Spleen (tissue), 7 donors: ENCODE measurements at regions not wholly inside any gene's neighbourhood (a gene's known extent, or its start where the extent isn't known, plus 50 kb on each side); places are given as distances from the start of the nearest gene placed in this dataset.

Source experiments
- POLR2AphosphoS5 ChIP-seq, 3 donors: sonication (generic); formaldehyde crosslinking; IDR thresholded peaks; one replicate each; pipeline ENCODE4 v1.5.1; 2017; ENCODE audit warnings: antibody characterized with exemption in 3 of 3
- TF ChIP-seq, protein P1 (sequence below), 11 experiments: fragments of 200-600 bp in 7 of 11; fragments of 450-650 bp in 4 of 11; sonication (generic) in 4 of 11; IDR thresholded peaks in 8 of 11; conservative IDR thresholded peaks in 3 of 11; 1 replicate in 7 of 11; 2 replicates in 4 of 11; pipeline versions ENCODE4 v1.4.0 to v1.8.0; 2016 to 2021; ENCODE audit warnings: antibody characterized with exemption in 11 of 11, inconsistent platforms in 4 of 11, mild to moderate bottlenecking in 1 of 11
- donor health status: DM: no; HTN: no; CAD: no; lungs with moderate emphysema.
- donor health status: DM: no; HTN: no; CAD: no.
- donor health status: DM: no; HTN: no; CAD: no.

DNA sequence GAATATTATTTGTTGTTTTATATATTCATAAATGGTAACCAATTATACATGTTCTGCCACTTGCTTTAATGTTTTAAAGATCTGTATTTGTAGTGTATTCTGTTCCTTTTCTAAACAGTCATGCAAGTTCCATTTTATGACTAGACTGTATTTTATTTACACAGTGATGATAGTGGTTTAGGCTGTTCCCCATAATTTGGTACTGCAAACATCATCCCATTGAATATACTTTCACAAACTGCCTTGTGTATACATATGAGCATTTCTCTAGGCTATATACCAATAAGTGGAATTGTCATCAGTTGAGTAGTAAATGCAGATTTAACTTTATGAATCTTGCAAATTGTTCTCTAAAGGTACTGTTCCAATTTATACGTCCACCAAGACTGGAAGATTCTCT lies 738.0 kb downstream of the EPHA7 start:
- TF ChIP-seq, protein P1, sequence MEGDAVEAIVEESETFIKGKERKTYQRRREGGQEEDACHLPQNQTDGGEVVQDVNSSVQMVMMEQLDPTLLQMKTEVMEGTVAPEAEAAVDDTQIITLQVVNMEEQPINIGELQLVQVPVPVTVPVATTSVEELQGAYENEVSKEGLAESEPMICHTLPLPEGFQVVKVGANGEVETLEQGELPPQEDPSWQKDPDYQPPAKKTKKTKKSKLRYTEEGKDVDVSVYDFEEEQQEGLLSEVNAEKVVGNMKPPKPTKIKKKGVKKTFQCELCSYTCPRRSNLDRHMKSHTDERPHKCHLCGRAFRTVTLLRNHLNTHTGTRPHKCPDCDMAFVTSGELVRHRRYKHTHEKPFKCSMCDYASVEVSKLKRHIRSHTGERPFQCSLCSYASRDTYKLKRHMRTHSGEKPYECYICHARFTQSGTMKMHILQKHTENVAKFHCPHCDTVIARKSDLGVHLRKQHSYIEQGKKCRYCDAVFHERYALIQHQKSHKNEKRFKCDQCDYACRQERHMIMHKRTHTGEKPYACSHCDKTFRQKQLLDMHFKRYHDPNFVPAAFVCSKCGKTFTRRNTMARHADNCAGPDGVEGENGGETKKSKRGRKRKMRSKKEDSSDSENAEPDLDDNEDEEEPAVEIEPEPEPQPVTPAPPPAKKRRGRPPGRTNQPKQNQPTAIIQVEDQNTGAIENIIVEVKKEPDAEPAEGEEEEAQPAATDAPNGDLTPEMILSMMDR (IDR thresholded peaks at IDR 0.05 in 8 of 11, conservative IDR thresholded peaks at IDR 0.05 in 3 of 11), result no peak
- TF ChIP-seq POLR2AphosphoS5 (IDR thresholded peaks at IDR 0.05), result no peak
